Muscle of back (tissue), 3 donors: ENCODE measurements at regions not wholly inside any gene's neighbourhood (a gene's known extent, or its start where the extent isn't known, plus 50 kb on each side); places are given as distances from the start of the nearest gene placed in this dataset.

Source experiments
- DNase-seq, 3 donors: peaks; one replicate each; pipeline versions ENCODE4 v3.0.0 to v3.0.0-alpha.2; 2013

GRCh38 chr2:42925742-42926433, 133.5 kb upstream of the HAAO start:
- peak in 1 of 3 donors; percentile 69 for DNase-seq

- no peak for DNase-seq
Measured at GRCh38 chr2:42924418-42924886, 132.1 kb upstream of the HAAO start.

GRCh38 chr2:42923580-42924417, 131.4 kb upstream of the HAAO start:
- no peak for DNase-seq

- peak in 1 of 3 donors; percentile 74 for DNase-seq
Measured at GRCh38 chr2:42922790-42923579, 130.6 kb upstream of the HAAO start.

GRCh38 chr2:42922293-42922692, 129.9 kb upstream of the HAAO start:
- no peak for DNase-seq

- no peak for DNase-seq
Measured at GRCh38 chr2:42921721-42922120, 129.3 kb upstream of the HAAO start.

GRCh38 chr2:42921147-42921520, 128.8 kb upstream of the HAAO start:
- no peak for DNase-seq

- no peak for DNase-seq
Measured at GRCh38 chr2:42920446-42921146, 128.2 kb upstream of the HAAO start.

GRCh38 chr2:42918671-42919318, 126.4 kb upstream of the HAAO start:
- peak in 1 of 3 donors; percentile 54 for DNase-seq

- no peak for DNase-seq
Measured at GRCh38 chr2:42918041-42918440, 125.7 kb upstream of the HAAO start.

GRCh38 chr2:42917425-42917927, 125.1 kb upstream of the HAAO start:
- peak in 2 of 3 donors; percentile 62 to 94 for DNase-seq

GRCh38 chr2:42916324-42916723, 123.9 kb upstream of the HAAO start:
- DNase-seq = no peak

- no peak for DNase-seq
Measured at GRCh38 chr2:42914860-42915259, 122.5 kb upstream of the HAAO start.

- DNase-seq = no peak
Measured at GRCh38 chr2:42914314-42914713, 121.9 kb upstream of the HAAO start.

GRCh38 chr2:42913280-42913878, 121.0 kb upstream of the HAAO start:
- DNase-seq = no peak

- no peak for DNase-seq
Measured at GRCh38 chr2:42910645-42911405, 118.4 kb upstream of the HAAO start.

- DNase-seq = no peak
Measured at GRCh38 chr2:42909966-42910365, 117.6 kb upstream of the HAAO start.

GRCh38 chr2:42908518-42909200, 116.3 kb upstream of the HAAO start:
- no peak for DNase-seq

GRCh38 chr2:42907835-42908234, 115.5 kb upstream of the HAAO start:
- DNase-seq = no peak
